ENCODE measurements at regions not wholly inside any gene's neighbourhood (a gene's known extent, or its start where the extent isn't known, plus 50 kb on each side); places are given as distances from the start of the nearest gene placed in this dataset.

GRCh38 chr2:221914334-221914880, 342.3 kb upstream of the EPHA4 start (continued):
- TF ChIP-seq, protein P1, sequence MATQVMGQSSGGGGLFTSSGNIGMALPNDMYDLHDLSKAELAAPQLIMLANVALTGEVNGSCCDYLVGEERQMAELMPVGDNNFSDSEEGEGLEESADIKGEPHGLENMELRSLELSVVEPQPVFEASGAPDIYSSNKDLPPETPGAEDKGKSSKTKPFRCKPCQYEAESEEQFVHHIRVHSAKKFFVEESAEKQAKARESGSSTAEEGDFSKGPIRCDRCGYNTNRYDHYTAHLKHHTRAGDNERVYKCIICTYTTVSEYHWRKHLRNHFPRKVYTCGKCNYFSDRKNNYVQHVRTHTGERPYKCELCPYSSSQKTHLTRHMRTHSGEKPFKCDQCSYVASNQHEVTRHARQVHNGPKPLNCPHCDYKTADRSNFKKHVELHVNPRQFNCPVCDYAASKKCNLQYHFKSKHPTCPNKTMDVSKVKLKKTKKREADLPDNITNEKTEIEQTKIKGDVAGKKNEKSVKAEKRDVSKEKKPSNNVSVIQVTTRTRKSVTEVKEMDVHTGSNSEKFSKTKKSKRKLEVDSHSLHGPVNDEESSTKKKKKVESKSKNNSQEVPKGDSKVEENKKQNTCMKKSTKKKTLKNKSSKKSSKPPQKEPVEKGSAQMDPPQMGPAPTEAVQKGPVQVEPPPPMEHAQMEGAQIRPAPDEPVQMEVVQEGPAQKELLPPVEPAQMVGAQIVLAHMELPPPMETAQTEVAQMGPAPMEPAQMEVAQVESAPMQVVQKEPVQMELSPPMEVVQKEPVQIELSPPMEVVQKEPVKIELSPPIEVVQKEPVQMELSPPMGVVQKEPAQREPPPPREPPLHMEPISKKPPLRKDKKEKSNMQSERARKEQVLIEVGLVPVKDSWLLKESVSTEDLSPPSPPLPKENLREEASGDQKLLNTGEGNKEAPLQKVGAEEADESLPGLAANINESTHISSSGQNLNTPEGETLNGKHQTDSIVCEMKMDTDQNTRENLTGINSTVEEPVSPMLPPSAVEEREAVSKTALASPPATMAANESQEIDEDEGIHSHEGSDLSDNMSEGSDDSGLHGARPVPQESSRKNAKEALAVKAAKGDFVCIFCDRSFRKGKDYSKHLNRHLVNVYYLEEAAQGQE (IDR thresholded peaks at IDR 0.05; ENCODE audit: unreplicated experiment), result no peak
- TF ChIP-seq EZH2 (IDR thresholded peaks at IDR 0.05; ENCODE audit: low read depth, unreplicated experiment) (no peak), EZH2phosphoT487 (IDR thresholded peaks at IDR 0.05; ENCODE audit: unreplicated experiment) (no peak)
- TF ChIP-seq, protein P2, sequence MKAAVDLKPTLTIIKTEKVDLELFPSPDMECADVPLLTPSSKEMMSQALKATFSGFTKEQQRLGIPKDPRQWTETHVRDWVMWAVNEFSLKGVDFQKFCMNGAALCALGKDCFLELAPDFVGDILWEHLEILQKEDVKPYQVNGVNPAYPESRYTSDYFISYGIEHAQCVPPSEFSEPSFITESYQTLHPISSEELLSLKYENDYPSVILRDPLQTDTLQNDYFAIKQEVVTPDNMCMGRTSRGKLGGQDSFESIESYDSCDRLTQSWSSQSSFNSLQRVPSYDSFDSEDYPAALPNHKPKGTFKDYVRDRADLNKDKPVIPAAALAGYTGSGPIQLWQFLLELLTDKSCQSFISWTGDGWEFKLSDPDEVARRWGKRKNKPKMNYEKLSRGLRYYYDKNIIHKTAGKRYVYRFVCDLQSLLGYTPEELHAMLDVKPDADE (IDR thresholded peaks at IDR 0.05), result no peak

DNA sequence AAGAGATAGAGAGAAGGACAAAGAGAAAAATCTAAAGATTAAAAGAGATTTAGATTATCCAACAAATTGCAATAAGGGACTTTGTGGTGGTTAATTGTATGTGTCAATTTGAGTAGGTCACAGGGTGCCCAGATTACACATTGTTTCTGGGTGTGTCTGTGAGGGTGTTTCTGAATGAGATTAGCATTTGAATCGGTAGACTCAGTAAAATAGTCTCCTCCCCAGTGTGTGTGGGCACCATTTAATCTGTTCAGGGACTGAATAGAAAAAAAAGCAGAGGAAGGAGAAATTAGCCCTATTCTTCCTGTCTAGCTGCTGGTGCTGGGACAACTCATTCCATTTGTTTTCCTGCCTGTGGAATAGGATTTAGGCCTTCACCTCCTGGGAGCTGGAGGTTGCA, 339.8 kb upstream of the EPHA4 start:
- H3K9me3 Mint-ChIP-seq, result peaks cover 8% of the 10 kb centered on the region
- Histone ChIP-seq H2AFZ (no peak overlapping the region), H3K4me3 (no peak overlapping the region), H3K9me2 (ENCODE audit: insufficient read depth) (no peaks in the 10 kb centered on the region), H3K27me3 (ENCODE audit: insufficient read depth) (no peaks in the 10 kb centered on the region), H3K4me1 (ENCODE audit: insufficient read depth) (peaks cover 22% of the 10 kb centered on the region), H3K36me3 (ENCODE audit: insufficient read depth) (no peaks in the 10 kb centered on the region), H3F3A (replicated peaks; ENCODE audit: low read depth) (no peaks in the 10 kb centered on the region), H3K79me2 (replicated peaks; ENCODE audit: insufficient read depth) (no peaks in the 10 kb centered on the region), H4K20me1 (replicated peaks; ENCODE audit: insufficient read depth) (no peaks in the 10 kb centered on the region), H3K4me2 (no peak overlapping the region), H3K27ac (ENCODE audit: low read depth) (peak overlapping the region; percentile 11; the same call in 1 of the 2 replicates)
- H3K4me3 Mint-ChIP-seq, result no peak overlapping the region
- peaks cover 8% of the 10 kb centered on the region for H3K27me3 Mint-ChIP-seq (ENCODE audit: insufficient read depth, low read depth, poor library complexity)
- H3K27ac Mint-ChIP-seq, result no peak overlapping the region
- TF ChIP-seq STAT1 (IDR thresholded peaks at IDR 0.05; ENCODE audit: unreplicated experiment), result no peak
- H3K36me3 Mint-ChIP-seq (ENCODE audit: low read depth), result no peaks in the 10 kb centered on the region; the same call in 1 of the 3 replicates
- H3K4me1 Mint-ChIP-seq, result peaks cover 26% of the 10 kb centered on the region
- ATAC-seq, result peak; percentile 93
- peak; percentile 29 for DNase-seq (ENCODE audit: low spot score)

- Histone ChIP-seq H3F3A (replicated peaks; ENCODE audit: low read depth) (no peaks in the 10 kb centered on the region), H3K36me3 (ENCODE audit: insufficient read depth) (no peaks in the 10 kb centered on the region), H3K9me2 (ENCODE audit: insufficient read depth) (no peaks in the 10 kb centered on the region), H4K20me1 (replicated peaks; ENCODE audit: insufficient read depth) (no peaks in the 10 kb centered on the region), H3K4me2 (no peak overlapping the region), H3K4me1 (ENCODE audit: insufficient read depth) (peaks cover 22% of the 10 kb centered on the region), H3K27me3 (ENCODE audit: insufficient read depth) (no peaks in the 10 kb centered on the region), H3K4me3 (no peak overlapping the region), H3K79me2 (replicated peaks; ENCODE audit: insufficient read depth) (no peaks in the 10 kb centered on the region), H2AFZ (no peak overlapping the region), H3K27ac (ENCODE audit: low read depth) (no peak overlapping the region)
- ATAC-seq (peak; percentile 47; the same call in 2 of the 3 replicates), DNase-seq (ENCODE audit: low spot score) (peak; percentile 21)
- Mint-ChIP-seq H3K36me3 (ENCODE audit: low read depth) (no peaks in the 10 kb centered on the region; the same call in 1 of the 3 replicates), H3K27me3 (ENCODE audit: insufficient read depth, low read depth, poor library complexity) (peaks cover 8% of the 10 kb centered on the region), H3K9me3 (peaks cover 8% of the 10 kb centered on the region), H3K27ac (no peak overlapping the region), H3K4me1 (peaks cover 23% of the 10 kb centered on the region), H3K4me3 (no peak overlapping the region)
- TF ChIP-seq CTCF (conservative IDR thresholded peaks at IDR 0.05; ENCODE audit: low read depth in 2 of 2), result no peak
- TF ChIP-seq, protein P3, sequence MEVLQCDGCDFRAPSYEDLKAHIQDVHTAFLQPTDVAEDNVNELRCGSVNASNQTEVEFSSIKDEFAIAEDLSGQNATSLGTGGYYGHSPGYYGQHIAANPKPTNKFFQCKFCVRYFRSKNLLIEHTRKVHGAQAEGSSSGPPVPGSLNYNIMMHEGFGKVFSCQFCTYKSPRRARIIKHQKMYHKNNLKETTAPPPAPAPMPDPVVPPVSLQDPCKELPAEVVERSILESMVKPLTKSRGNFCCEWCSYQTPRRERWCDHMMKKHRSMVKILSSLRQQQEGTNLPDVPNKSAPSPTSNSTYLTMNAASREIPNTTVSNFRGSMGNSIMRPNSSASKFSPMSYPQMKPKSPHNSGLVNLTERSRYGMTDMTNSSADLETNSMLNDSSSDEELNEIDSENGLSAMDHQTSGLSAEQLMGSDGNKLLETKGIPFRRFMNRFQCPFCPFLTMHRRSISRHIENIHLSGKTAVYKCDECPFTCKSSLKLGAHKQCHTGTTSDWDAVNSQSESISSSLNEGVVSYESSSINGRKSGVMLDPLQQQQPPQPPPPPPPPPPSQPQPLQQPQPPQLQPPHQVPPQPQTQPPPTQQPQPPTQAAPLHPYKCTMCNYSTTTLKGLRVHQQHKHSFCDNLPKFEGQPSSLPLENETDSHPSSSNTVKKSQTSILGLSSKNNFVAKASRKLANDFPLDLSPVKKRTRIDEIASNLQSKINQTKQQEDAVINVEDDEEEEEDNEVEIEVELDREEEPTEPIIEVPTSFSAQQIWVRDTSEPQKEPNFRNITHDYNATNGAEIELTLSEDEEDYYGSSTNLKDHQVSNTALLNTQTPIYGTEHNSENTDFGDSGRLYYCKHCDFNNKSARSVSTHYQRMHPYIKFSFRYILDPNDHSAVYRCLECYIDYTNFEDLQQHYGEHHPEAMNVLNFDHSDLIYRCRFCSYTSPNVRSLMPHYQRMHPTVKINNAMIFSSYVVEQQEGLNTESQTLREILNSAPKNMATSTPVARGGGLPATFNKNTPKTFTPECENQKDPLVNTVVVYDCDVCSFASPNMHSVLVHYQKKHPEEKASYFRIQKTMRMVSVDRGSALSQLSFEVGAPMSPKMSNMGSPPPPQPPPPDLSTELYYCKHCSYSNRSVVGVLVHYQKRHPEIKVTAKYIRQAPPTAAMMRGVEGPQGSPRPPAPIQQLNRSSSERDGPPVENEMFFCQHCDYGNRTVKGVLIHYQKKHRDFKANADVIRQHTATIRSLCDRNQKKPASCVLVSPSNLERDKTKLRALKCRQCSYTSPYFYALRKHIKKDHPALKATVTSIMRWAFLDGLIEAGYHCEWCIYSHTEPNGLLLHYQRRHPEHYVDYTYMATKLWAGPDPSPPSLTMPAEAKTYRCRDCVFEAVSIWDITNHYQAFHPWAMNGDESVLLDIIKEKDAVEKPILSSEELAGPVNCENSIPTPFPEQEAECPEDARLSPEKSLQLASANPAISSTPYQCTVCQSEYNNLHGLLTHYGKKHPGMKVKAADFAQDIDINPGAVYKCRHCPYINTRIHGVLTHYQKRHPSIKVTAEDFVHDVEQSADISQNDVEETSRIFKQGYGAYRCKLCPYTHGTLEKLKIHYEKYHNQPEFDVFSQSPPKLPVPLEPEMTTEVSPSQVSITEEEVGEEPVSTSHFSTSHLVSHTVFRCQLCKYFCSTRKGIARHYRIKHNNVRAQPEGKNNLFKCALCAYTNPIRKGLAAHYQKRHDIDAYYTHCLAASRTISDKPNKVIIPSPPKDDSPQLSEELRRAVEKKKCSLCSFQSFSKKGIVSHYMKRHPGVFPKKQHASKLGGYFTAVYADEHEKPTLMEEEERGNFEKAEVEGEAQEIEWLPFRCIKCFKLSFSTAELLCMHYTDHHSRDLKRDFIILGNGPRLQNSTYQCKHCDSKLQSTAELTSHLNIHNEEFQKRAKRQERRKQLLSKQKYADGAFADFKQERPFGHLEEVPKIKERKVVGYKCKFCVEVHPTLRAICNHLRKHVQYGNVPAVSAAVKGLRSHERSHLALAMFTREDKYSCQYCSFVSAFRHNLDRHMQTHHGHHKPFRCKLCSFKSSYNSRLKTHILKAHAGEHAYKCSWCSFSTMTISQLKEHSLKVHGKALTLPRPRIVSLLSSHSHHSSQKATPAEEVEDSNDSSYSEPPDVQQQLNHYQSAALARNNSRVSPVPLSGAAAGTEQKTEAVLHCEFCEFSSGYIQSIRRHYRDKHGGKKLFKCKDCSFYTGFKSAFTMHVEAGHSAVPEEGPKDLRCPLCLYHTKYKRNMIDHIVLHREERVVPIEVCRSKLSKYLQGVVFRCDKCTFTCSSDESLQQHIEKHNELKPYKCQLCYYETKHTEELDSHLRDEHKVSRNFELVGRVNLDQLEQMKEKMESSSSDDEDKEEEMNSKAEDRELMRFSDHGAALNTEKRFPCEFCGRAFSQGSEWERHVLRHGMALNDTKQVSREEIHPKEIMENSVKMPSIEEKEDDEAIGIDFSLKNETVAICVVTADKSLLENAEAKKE (CRISPR knock-in tag; IDR thresholded peaks at IDR 0.05), result no peak
These were observed 339.2 kb upstream of the EPHA4 start for GRCh38 chr2:221911321-221911720.
